HG03432 (cell line): ENCODE measurements at regions not wholly inside any gene's neighbourhood (a gene's known extent, or its start where the extent isn't known, plus 50 kb on each side); places are given as distances from the start of the nearest gene placed in this dataset.

Experiments
- ATAC-seq: cut with Tn5 transposase; IDR thresholded peaks from one replicate; pipeline ENCODE4 v1.9.1; 2021; ENCODE audit warnings: mild to moderate bottlenecking, moderate library complexity; ENCODE audit not compliant: unreplicated experiment

GRCh38 chr3:84039099-84039498 is 919.7 kb upstream of the CADM2 start:
- ATAC-seq, result no peak

GRCh38 chr3:84042399-84043106 is 916.2 kb upstream of the CADM2 start:
- ATAC-seq, result no peak

DNA sequence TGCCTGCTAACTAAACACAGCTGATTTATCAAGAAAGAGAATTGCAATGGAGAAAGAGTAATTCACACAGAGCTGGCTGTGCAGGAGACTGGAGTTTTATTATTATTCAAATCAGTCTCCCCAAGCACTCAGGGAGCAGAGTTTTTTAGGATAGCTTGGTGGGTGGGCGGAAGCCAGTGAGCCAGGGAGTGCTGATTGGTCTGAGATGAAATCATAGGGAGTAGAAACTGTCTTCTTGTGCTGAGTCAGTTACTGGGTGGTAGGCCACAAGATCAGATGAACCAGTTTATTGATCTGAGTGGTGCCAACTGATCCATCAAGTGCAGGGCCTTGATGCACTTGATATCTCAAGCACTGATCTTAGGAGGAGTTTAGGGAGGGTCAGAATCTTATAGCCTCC is 891.9 kb upstream of the CADM2 start:
- no peak for ATAC-seq

DNA sequence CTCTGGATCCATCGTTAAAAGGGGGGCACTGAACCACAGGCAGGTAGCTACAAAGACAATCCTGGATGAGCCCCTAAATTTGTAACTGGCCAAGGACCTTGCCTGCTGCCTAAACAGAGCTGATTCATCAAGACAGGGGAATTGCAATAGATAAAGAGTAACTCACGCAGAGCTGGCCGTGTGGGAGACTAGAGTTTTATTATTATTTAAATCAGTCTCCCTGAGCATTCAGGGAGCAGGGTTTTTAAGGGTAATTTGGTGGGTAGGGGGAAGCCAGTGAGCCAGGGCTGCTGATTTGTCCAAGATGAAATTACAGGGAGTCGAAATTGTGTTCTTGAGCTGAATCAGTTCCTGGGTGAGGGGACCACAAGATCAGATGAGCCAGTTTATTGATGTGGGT is 885.1 kb upstream of the CADM2 start:
- no peak for ATAC-seq

DNA sequence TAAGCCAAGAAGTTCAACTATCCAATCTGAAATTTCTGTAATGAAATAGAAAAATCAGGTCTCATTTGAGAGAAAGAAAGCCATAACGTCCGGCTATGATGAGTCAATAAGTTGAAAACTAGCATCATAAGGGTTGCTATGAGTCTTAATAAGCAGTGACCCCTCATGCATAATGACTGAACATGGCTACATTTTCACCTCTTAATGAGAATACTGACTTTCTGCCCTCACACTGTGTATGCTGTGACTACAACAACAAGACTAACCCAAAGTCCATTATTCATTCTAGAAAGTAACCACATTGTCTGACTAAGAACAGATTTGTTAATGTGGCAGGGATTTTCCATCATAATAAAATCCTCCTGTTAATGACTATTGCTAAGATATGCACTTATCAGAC is 884.0 kb upstream of the CADM2 start:
- ATAC-seq, result peak; percentile 44

DNA sequence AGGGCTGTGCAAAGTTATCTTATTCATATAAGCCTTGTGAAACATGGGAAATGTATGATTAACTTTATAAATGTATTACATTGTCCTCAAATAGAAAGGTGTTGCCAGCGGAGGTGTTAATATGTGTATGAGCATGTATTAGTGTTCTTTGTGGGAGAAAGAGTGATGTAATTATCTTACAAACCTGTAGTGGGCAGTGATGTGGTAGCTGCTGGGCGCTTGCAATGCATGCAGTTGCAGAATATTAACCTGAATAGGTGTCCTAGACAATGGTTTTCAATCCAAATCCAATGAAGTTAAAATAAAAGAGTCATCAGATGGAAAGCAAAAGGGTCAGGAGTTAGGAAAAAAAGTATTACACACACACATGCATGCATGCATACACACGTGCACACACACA is 881.3 kb upstream of the CADM2 start:
- ATAC-seq, result no peak

- ATAC-seq, result no peak
Measured at GRCh38 chr3:84082726-84083125, 876.1 kb upstream of the CADM2 start.

GRCh38 chr3:84092907-84093306 is 865.9 kb upstream of the CADM2 start:
- no peak for ATAC-seq

DNA sequence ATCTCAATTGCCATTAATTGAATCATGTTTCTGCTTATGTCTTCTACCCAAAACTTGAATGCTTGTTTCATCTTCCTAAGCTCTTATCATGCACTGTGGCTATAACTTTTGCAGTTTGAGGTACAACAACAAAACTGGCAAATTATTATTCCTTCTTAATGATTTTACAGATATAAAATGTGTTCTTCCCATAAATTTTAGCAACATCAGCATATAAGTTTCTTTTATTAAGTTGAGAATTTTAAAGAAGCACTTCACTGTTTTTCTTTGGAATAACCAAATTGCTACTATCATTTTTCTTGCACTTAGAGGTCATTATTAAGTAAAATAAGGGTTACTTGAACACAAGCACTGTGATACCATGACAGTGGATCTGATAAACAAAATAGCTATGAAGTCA is 862.6 kb upstream of the CADM2 start:
- no peak for ATAC-seq

- no peak for ATAC-seq
Measured at GRCh38 chr3:84100861-84101260, 857.9 kb upstream of the CADM2 start.

- ATAC-seq, result no peak
Measured at GRCh38 chr3:84108442-84108971, 850.3 kb upstream of the CADM2 start.

DNA sequence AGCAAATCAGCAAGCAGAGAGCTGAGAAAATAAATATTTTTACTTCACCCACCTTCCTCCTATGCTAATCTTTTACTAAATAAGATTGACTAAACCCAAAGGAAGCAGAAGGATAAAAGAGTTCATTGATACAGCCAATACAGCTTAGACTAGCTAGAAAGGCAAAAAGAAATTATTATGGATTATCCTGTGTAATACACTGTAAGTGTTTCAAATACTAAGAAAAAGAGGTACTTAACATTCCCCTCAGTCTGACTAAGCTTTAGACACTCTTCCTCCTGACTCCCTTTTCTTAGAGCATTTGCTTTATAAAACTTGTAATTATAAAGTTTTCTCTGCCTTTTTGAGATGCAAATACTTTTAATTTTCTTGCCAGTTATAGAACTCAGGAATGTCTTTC is 848.9 kb upstream of the CADM2 start:
- ATAC-seq, result no peak

GRCh38 chr3:84110787-84111186 is 848.0 kb upstream of the CADM2 start:
- no peak for ATAC-seq

DNA sequence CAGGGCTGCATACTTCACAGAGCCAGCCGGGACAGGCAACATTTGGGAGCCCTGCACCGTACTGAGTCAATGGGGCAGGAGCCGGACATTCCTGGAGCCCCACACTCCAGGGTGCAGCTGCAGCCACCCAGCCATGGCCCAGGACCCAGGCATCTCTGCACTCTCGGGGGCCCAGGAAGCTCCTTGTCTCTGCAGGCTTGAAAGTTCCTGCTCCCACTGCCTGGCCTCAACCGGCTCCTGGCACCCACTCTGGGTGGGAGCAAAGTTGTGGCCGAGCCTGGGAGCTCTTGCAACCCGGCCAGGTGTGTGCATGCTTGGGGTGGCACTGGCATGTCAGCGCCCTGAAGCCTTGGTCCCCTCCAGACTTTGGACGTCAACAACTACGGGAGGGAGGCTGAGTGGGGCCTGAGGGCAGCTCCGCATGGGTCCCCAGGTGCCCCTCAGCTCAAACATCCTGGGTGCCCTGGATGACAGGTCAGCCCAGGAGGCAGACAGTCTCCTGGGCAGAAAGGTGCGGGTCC is 833.5 kb upstream of the CADM2 start:
- no peak for ATAC-seq

- no peak for ATAC-seq
Measured at GRCh38 chr3:84125760-84126159, 833.0 kb upstream of the CADM2 start.

DNA sequence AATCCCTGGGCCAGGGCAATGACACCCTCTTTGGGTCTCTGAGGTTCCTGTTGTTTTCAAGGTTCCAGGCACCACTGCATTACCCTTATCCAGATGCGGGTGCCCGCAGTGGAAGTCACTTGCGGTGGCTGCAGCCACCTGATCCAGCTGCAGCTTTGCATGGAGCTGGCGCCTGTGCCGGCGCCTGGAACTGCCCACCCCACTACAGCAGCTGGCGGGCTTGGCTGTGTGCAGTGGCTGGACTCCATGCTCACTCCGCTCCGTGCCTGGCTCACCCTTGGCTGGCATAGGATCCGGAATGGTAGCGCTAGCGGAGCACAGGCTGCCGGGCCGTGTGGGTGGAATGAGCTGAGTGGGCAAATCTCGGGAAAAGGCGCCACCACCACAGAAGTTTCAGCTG is 832.6 kb upstream of the CADM2 start:
- ATAC-seq, result no peak

- ATAC-seq, result no peak
Measured at GRCh38 chr3:84128024-84128423, 830.8 kb upstream of the CADM2 start.

- ATAC-seq, result no peak
Measured at GRCh38 chr3:84136425-84136824, 822.4 kb upstream of the CADM2 start.

- no peak for ATAC-seq
Measured at GRCh38 chr3:84140631-84141030, 818.2 kb upstream of the CADM2 start.

- ATAC-seq, result no peak
Measured at GRCh38 chr3:84141571-84141970, 817.2 kb upstream of the CADM2 start.

DNA sequence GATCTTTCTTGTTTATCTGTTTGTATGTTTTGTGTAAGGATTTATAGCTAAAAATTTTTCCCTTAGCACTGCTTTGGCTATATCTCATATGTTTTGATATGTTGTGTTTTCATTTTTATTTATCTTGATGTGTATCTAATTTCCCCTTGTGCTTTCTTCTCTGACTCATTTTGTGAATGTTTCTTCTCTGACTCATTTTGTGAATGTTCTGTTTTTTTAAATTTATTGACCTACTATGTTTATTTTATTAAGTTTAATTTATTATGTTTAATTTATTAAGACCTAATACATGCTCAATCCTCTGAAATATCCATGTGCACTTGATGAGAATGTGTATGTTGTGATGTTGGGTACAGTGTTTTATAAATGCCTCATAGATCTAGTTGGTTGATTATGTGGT is 793.5 kb upstream of the CADM2 start:
- no peak for ATAC-seq

- no peak for ATAC-seq
Measured at GRCh38 chr3:84175449-84175848, 783.3 kb upstream of the CADM2 start.

DNA sequence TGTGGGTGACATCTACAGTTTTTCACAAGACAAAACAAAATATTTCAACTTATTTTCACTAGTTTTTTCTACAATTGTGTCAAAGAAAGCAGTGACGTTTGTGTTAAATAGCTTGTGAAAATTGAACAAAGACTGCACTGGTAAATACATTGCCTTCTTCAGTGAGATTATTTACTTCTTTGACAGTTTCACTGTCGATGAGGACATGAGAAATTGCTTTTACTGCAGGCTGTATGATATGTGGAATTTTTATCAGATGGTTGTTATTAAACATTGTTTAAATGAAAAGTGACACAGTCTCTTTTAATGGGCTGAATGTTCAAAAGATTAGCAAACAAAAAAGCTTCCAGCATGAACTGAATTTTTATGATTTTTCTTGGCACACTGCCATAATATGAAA is 773.9 kb upstream of the CADM2 start:
- ATAC-seq, result no peak
